ENCODE measurements at regions not wholly inside any gene's neighbourhood (a gene's known extent, or its start where the extent isn't known, plus 50 kb on each side); places are given as distances from the start of the nearest gene placed in this dataset.

DNA sequence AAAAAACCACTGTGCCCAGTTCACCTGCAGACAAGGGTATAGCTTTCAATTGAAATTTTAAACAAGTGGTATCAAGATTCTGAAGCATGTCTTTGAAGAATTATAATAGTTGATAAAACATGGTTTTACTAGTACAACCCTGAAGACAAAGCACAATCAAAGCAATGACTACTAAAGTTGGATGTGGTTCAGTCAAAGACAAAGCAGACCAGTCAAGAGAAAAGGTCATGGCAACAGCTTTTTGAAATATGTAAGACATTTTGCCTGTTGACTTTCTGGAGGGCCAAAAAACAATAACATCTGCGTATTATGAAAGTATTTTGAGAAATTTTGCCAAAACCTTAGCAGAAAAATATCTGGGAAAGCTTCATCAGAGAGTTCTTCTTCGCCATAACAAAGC lies 1393.6 kb downstream of the SI start:
- Mint-ChIP-seq H3K4me1 (no peaks in the 10 kb centered on the region), H3K4me3 (no peak overlapping the region), H3K36me3 (ENCODE audit: low read depth) (no peaks in the 10 kb centered on the region), H3K27ac (ENCODE audit: unreplicated experiment) (no peak overlapping the region), H3K27me3 (ENCODE audit: low read depth) (no peaks in the 10 kb centered on the region), H3K9me3 (peaks cover 3% of the 10 kb centered on the region)
- TF ChIP-seq CTCF (conservative IDR thresholded peaks at IDR 0.05): no peak
- no peak for DNase-seq (ENCODE audit: low read depth, low spot score)

GRCh38 chr3:163672954-163673353 lies 1405.3 kb downstream of the SI start:
- no peak overlapping the region for H3K27ac Mint-ChIP-seq (ENCODE audit: unreplicated experiment)
- peaks cover 6% of the 10 kb centered on the region for H3K4me1 Mint-ChIP-seq
- H3K9me3 Mint-ChIP-seq: peaks cover 8% of the 10 kb centered on the region
- DNase-seq (ENCODE audit: low read depth, low spot score): no peak
- no peaks in the 10 kb centered on the region for H3K27me3 Mint-ChIP-seq (ENCODE audit: low read depth)
- no peak overlapping the region for H3K4me3 Mint-ChIP-seq
- no peaks in the 10 kb centered on the region for H3K36me3 Mint-ChIP-seq (ENCODE audit: low read depth)
- no peak for TF ChIP-seq CTCF (conservative IDR thresholded peaks at IDR 0.05)

GRCh38 chr3:163671201-163671600 lies 1407.1 kb downstream of the SI start:
- H3K4me3 Mint-ChIP-seq: no peak overlapping the region
- peaks cover 8% of the 10 kb centered on the region for H3K9me3 Mint-ChIP-seq
- no peaks in the 10 kb centered on the region for H3K27me3 Mint-ChIP-seq (ENCODE audit: low read depth)
- no peaks in the 10 kb centered on the region for H3K36me3 Mint-ChIP-seq (ENCODE audit: low read depth)
- H3K27ac Mint-ChIP-seq (ENCODE audit: unreplicated experiment): no peak overlapping the region
- DNase-seq (ENCODE audit: low read depth, low spot score): no peak
- H3K4me1 Mint-ChIP-seq: peaks cover 6% of the 10 kb centered on the region
- TF ChIP-seq CTCF (conservative IDR thresholded peaks at IDR 0.05): no peak

DNA sequence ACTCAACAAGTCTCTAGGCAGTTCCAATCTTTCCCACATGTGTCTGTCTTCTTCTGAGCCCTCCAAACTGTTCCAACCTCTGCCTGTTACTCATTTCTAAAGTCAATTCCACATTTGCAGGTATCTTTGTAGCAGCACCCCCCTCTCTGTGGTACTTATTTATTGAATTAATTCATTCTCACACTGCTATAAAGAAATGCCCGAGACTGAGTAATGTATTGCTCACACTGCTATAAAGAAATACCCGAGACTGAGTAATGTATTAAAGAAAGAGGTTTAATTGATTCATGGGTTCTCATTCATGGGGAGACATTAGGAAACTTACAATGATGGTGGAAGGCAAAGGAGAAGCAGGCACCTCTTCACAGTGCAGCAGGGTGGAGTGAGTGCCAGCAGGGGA lies 1413.8 kb downstream of the SI start:
- no peaks in the 10 kb centered on the region for H3K27me3 Mint-ChIP-seq (ENCODE audit: low read depth)
- H3K9me3 Mint-ChIP-seq: peaks cover 4% of the 10 kb centered on the region
- DNase-seq (ENCODE audit: low read depth, low spot score): no peak

DNA sequence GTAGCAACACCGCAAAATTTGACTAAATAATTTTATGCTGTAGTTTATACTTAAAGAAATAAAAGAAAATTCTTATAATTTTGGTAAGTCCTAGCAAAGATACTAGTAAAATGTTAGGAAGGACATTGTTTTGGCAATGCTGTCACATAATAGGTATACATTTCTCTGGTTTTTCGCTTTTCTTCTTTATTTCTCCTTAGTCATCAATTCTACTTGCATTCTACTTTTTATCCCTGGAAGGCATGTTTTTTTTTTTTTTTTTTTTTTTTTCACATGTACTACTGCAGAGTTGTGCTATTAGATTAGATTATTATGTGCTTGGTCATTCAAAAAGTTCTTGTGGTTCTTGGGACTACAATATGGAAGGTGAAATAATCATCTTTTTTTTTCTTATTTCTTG lies 1421.2 kb downstream of the SI start:
- no peaks in the 10 kb centered on the region for H3K36me3 Mint-ChIP-seq (ENCODE audit: low read depth)

More for the DNA sequence above, 1413.8 kb downstream of the SI start:
- H3K4me1 Mint-ChIP-seq: no peaks in the 10 kb centered on the region
- TF ChIP-seq CTCF (conservative IDR thresholded peaks at IDR 0.05): no peak
- no peak overlapping the region for H3K27ac Mint-ChIP-seq (ENCODE audit: unreplicated experiment)
- no peak overlapping the region for H3K4me3 Mint-ChIP-seq
- no peaks in the 10 kb centered on the region for H3K36me3 Mint-ChIP-seq (ENCODE audit: low read depth)

More for the DNA sequence above, 1421.2 kb downstream of the SI start:
- H3K27ac Mint-ChIP-seq (ENCODE audit: unreplicated experiment): no peak overlapping the region
- H3K9me3 Mint-ChIP-seq: peaks cover 2% of the 10 kb centered on the region
- H3K4me1 Mint-ChIP-seq: no peaks in the 10 kb centered on the region
- H3K4me3 Mint-ChIP-seq: no peak overlapping the region
- no peaks in the 10 kb centered on the region for H3K27me3 Mint-ChIP-seq (ENCODE audit: low read depth)
- DNase-seq (ENCODE audit: low read depth, low spot score): no peak
- no peak for TF ChIP-seq CTCF (conservative IDR thresholded peaks at IDR 0.05)

Measured in neural crest cell (in vitro differentiated cells).